HCT116 (cell line): ENCODE measurements at regions not wholly inside any gene's neighbourhood (a gene's known extent, or its start where the extent isn't known, plus 50 kb on each side); places are given as distances from the start of the nearest gene placed in this dataset.

Source experiments
- ATAC-seq: fragments of 200-7000 bp; cut with Tn5 transposase; 2 replicates; pipeline ENCODE4 v1.9.1; 2020; ENCODE audit warnings: mild to moderate bottlenecking, moderate library complexity
- BruUV-seq: library from RNA; stranded (reverse); fragments of 400-500 nt; replicated peaks from 2 replicates; lab custom pipeline; 2021; lab: Mats Ljungman, UMichigan
- CTCF ChIA-PET: fragments of 300-600 bp; sonication (Branson Sonifier 250); formaldehyde crosslinking; loops from one replicate; lab custom pipeline; 2021; ENCODE audit warnings: antibody characterized with exemption; lab: Charles Lee
- POLR2A ChIA-PET: fragments of 300-600, 350-600 bp; sonication (Branson Sonifier 250); formaldehyde crosslinking; loops from one replicate; lab custom pipeline; 2021; ENCODE audit warnings: antibody characterized with exemption; lab: Charles Lee
- RAD21 ChIA-PET, 2 experiments: fragments of 300-600 bp; sonication (Branson Sonifier 250); formaldehyde crosslinking; loops; one replicate each; lab custom pipeline; 2023; ENCODE audit warnings: low total read pairs in 2 of 2; ENCODE audit not compliant: uncharacterized antibody in 2 of 2, unreplicated experiment in 2 of 2, low non-redundant PET in 1 of 2; lab: Charles Lee
- DNase-seq: peaks from one replicate; pipeline ENCODE4 v3.0.0-alpha.2; 2010; ENCODE audit warnings: low read depth, low spot score
- H2AFZ ChIP-seq: fragments of 200-600 bp; shearing (Covaris generic), sonication (generic); 2 replicates; pipeline ENCODE4 v1.6.1; 2017; ENCODE audit warnings: low read depth, mixed run types, mixed read lengths, antibody characterized with exemption, low read length; ENCODE audit not compliant: poor library complexity, severe bottlenecking
- H3K27ac ChIP-seq: 2 replicates; pipeline ENCODE4 v1.5.1; 2012; ENCODE audit warnings: low read depth, low read length
- H3K27me3 ChIP-seq: fragments of 200-600 bp; sonication (generic); 2 replicates; pipeline ENCODE4 v1.6.1; 2016; ENCODE audit warnings: mixed run types, low read length, mixed read lengths; ENCODE audit not compliant: insufficient read depth
- H3K36me3 ChIP-seq, 2 experiments: fragments of 200-500 bp in 1 of 2; fragments of 200-600 bp in 1 of 2; sonication (Bioruptor generic) in 1 of 2; sonication (generic) in 1 of 2; 2 replicates each; pipeline versions ENCODE4 v1.5.1 to v1.6.1; 2014 to 2016; ENCODE audit warnings: low read length in 2 of 2, inconsistent platforms in 1 of 2, mixed read lengths in 1 of 2, mixed run types in 1 of 2; ENCODE audit not compliant: insufficient read depth in 2 of 2, control insufficient read depth in 1 of 2
- H3K4me1 ChIP-seq, 2 experiments: fragments of 200-600 bp in 1 of 2; sonication (generic) in 1 of 2; 2 replicates each; pipeline versions ENCODE4 v1.5.1 to v1.6.1; 2012 to 2017; ENCODE audit warnings: low read length in 2 of 2, inconsistent platforms in 1 of 2, mild to moderate bottlenecking in 1 of 2, mixed read lengths in 1 of 2, mixed run types in 1 of 2, moderate library complexity in 1 of 2; ENCODE audit not compliant: insufficient read depth in 2 of 2, control insufficient read depth in 1 of 2
- H3K4me2 ChIP-seq: fragments of 200-600 bp; sonication (generic); 2 replicates; pipeline ENCODE4 v1.6.1; 2017; ENCODE audit warnings: mixed run types, low read length, mixed read lengths
- H3K4me3 ChIP-seq, 2 experiments: fragments of 200-600 bp in 1 of 2; sonication (generic) in 1 of 2; replicated peaks in 1 of 2; 2 replicates each; pipeline ENCODE4 v1.5.1; 2011 to 2016; ENCODE audit warnings: low read length in 2 of 2, control low read depth in 1 of 2, low read depth in 1 of 2, mild to moderate bottlenecking in 1 of 2, mixed read lengths in 1 of 2, mixed run types in 1 of 2
- H3K79me2 ChIP-seq: fragments of 200-600 bp; sonication (generic); 2 replicates; pipeline ENCODE4 v1.6.1; 2017; ENCODE audit warnings: mild to moderate bottlenecking, mixed run types, low read length, moderate library complexity, mixed read lengths; ENCODE audit not compliant: insufficient read depth
- H3K9ac ChIP-seq: fragments of 200-600 bp; sonication (generic); 2 replicates; pipeline ENCODE4 v1.6.1; 2016; ENCODE audit warnings: low read length, mixed read lengths
- H3K9me2 ChIP-seq: fragments of 200-600 bp; sonication (generic), shearing (Covaris generic); 2 replicates; pipeline ENCODE4 v1.6.1; 2017; ENCODE audit warnings: mixed run types, mild to moderate bottlenecking, moderate library complexity; ENCODE audit not compliant: insufficient read depth
- H3K9me3 ChIP-seq, 2 experiments: fragments of 200-500 bp in 1 of 2; fragments of 200-600 bp in 1 of 2; sonication (Bioruptor generic) in 1 of 2; sonication (generic) in 1 of 2; 2 replicates each; pipeline ENCODE4 v1.6.1; 2014 to 2017; ENCODE audit warnings: low read length in 2 of 2, mixed read lengths in 2 of 2, inconsistent platforms in 1 of 2, low read depth in 1 of 2, mild to moderate bottlenecking in 1 of 2, mixed run types in 1 of 2, moderate library complexity in 1 of 2; ENCODE audit not compliant: control insufficient read depth in 1 of 2, insufficient read depth in 1 of 2
- H4K20me1 ChIP-seq: fragments of 200-600 bp; sonication (generic), shearing (Covaris generic); 2 replicates; pipeline ENCODE4 v1.6.1; 2017; ENCODE audit warnings: mixed run types, mild to moderate bottlenecking, moderate library complexity; ENCODE audit not compliant: insufficient read depth
- ATF3 ChIP-seq: IDR thresholded peaks from 2 replicates; pipeline ENCODE4 v1.6.1; 2012
- CBX3 ChIP-seq: IDR thresholded peaks from 2 replicates; pipeline ENCODE4 v1.6.1; 2012; ENCODE audit warnings: low read depth
- CEBPB ChIP-seq: IDR thresholded peaks from 2 replicates; pipeline ENCODE4 v1.6.1; 2012; ENCODE audit warnings: low read depth
- EGR1 ChIP-seq: IDR thresholded peaks from 2 replicates; pipeline ENCODE4 v1.6.1; 2012; ENCODE audit warnings: low read depth
- ELF1 ChIP-seq: IDR thresholded peaks from 2 replicates; pipeline ENCODE4 v1.6.1; 2012; ENCODE audit warnings: low read depth, borderline replicate concordance
- EZH2 ChIP-seq: fragments of 200-600 bp; sonication (generic); IDR thresholded peaks from 2 replicates; pipeline ENCODE4 v1.6.1; 2017; ENCODE audit warnings: antibody characterized with exemption, mixed run types
- EZH2phosphoT487 ChIP-seq: fragments of 200-600 bp; IDR thresholded peaks from 2 replicates; pipeline ENCODE4 v1.6.1; 2018; ENCODE audit warnings: antibody characterized with exemption, borderline replicate concordance
- FOSL1 ChIP-seq: IDR thresholded peaks from 2 replicates; pipeline ENCODE4 v1.6.1; 2012; ENCODE audit warnings: low read depth
- POLR2A ChIP-seq: IDR thresholded peaks from 2 replicates; pipeline ENCODE4 v1.7.0; 2011; ENCODE audit warnings: borderline replicate concordance; ENCODE audit not compliant: insufficient read depth, insufficient read length; ENCODE audit errors: extremely low read depth
- POLR2AphosphoS5 ChIP-seq: IDR thresholded peaks from 2 replicates; pipeline ENCODE4 v1.6.1; 2011; ENCODE audit warnings: mild to moderate bottlenecking, low read depth, low read length, moderate library complexity
- RAD21 ChIP-seq: IDR thresholded peaks from 2 replicates; pipeline ENCODE4 v1.6.1; 2012; ENCODE audit warnings: low read depth, mild to moderate bottlenecking
- SIN3A ChIP-seq: IDR thresholded peaks from 2 replicates; pipeline ENCODE4 v1.6.1; 2012; ENCODE audit warnings: low read depth
- SP1 ChIP-seq: IDR thresholded peaks from 2 replicates; pipeline ENCODE4 v1.6.1; 2012; ENCODE audit warnings: low read depth
- SRF ChIP-seq: IDR thresholded peaks from 2 replicates; pipeline ENCODE4 v1.6.1; 2012; ENCODE audit warnings: low read depth
- YY1 ChIP-seq: IDR thresholded peaks from 2 replicates; pipeline ENCODE4 v1.6.1; 2011; ENCODE audit warnings: low read length, low read depth, moderate library complexity, mild to moderate bottlenecking; ENCODE audit not compliant: insufficient replicate concordance; ENCODE audit errors: extremely low read depth
- ZNF274 ChIP-seq: fragments of 200-500 bp; sonication (Bioruptor generic); IDR thresholded peaks from 2 replicates; pipeline ENCODE4 v1.6.1; 2014; ENCODE audit warnings: mild to moderate bottlenecking, low read depth, low read length, inconsistent platforms
- intact Hi-C: fragments of 100-400 bp; cut with micrococcal nuclease; formaldehyde crosslinking; loops from 2 replicates; pipeline ENCODE4 v1.10.0; 2022
- TF ChIP-seq, protein P1 (sequence below), 3 experiments: fragments of 200-600 bp in 1 of 3; sonication (generic) in 1 of 3; IDR thresholded peaks in 2 of 3; conservative IDR thresholded peaks in 1 of 3; 2 replicates each; pipeline ENCODE4 v1.5.1; 2012 to 2017; ENCODE audit warnings: low read depth in 2 of 3, low read length in 2 of 3, antibody characterized with exemption in 1 of 3, borderline replicate concordance in 1 of 3, control low read depth in 1 of 3, mild to moderate bottlenecking in 1 of 3, mixed read lengths in 1 of 3, mixed run types in 1 of 3, moderate library complexity in 1 of 3; ENCODE audit not compliant: insufficient read depth in 1 of 3

GRCh38 chr10:4541292-4541691, 284.7 kb upstream of the AKR1E2 start (continued):
- TF ChIP-seq, protein P1, sequence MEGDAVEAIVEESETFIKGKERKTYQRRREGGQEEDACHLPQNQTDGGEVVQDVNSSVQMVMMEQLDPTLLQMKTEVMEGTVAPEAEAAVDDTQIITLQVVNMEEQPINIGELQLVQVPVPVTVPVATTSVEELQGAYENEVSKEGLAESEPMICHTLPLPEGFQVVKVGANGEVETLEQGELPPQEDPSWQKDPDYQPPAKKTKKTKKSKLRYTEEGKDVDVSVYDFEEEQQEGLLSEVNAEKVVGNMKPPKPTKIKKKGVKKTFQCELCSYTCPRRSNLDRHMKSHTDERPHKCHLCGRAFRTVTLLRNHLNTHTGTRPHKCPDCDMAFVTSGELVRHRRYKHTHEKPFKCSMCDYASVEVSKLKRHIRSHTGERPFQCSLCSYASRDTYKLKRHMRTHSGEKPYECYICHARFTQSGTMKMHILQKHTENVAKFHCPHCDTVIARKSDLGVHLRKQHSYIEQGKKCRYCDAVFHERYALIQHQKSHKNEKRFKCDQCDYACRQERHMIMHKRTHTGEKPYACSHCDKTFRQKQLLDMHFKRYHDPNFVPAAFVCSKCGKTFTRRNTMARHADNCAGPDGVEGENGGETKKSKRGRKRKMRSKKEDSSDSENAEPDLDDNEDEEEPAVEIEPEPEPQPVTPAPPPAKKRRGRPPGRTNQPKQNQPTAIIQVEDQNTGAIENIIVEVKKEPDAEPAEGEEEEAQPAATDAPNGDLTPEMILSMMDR (IDR thresholded peaks at IDR 0.05 in 2 of 3, conservative IDR thresholded peaks at IDR 0.05 in 1 of 3; ENCODE audit: borderline replicate concordance in 1 of 3, insufficient read depth in 1 of 3, low read depth in 2 of 3, low read length in 2 of 3), result no peak
- peak; percentile 83 for TF ChIP-seq SIN3A
- TF ChIP-seq POLR2A, result no peak
- peak; percentile 67 for TF ChIP-seq CEBPB
- no peak for TF ChIP-seq EZH2phosphoT487
- peak; percentile 30; the same call in 1 of the 2 replicates for TF ChIP-seq ATF3
- peak; percentile 95 for TF ChIP-seq FOSL1

GRCh38 chr10:4538016-4538415, 288.0 kb upstream of the AKR1E2 start:
- intact Hi-C loops, result no loop called here
- RAD21 ChIA-PET, result no interaction called here
- DNase-seq, result no peak
- BruUV-seq, result no TSS peak
- Histone ChIP-seq H3K9me3 (no peaks in the 10 kb centered on the region), H3K4me1 (peaks cover 0 to 16% of the 10 kb centered on the region in 2 experiments; a peak in 2 of 4 replicates), H3K27ac (no peak overlapping the region), H3K9ac (no peak overlapping the region), H3K4me2 (no peak overlapping the region), H3K27me3 (no peaks in the 10 kb centered on the region), H3K79me2 (no peaks in the 10 kb centered on the region), H4K20me1 (no peaks in the 10 kb centered on the region), H3K9me2 (no peaks in the 10 kb centered on the region), H2AFZ (no peak overlapping the region), H3K36me3 (no peaks in the 10 kb centered on the region), H3K4me3 (no peak overlapping the region)
- TF ChIP-seq CBX3 (no peak), ELF1 (no peak), CEBPB (no peak), EZH2phosphoT487 (no peak), EZH2 (no peak), SRF (no peak), RAD21 (no peak), ATF3 (no peak), ZNF274 (no peak), SP1 (no peak), SIN3A (no peak), YY1 (no peak), EGR1 (no peak), POLR2AphosphoS5 (no peak)
- TF ChIP-seq, protein P1 (IDR thresholded peaks at IDR 0.05 in 2 of 3, conservative IDR thresholded peaks at IDR 0.05 in 1 of 3; ENCODE audit: borderline replicate concordance in 1 of 3, insufficient read depth in 1 of 3, low read depth in 2 of 3, low read length in 2 of 3), result no peak
- no peak for ATAC-seq
- CTCF ChIA-PET, result no interaction called here
- POLR2A ChIA-PET, result no interaction called here
